Fibroblast of mammary gland (primary cell): ENCODE measurements at regions not wholly inside any gene's neighbourhood (a gene's known extent, or its start where the extent isn't known, plus 50 kb on each side); places are given as distances from the start of the nearest gene placed in this dataset.

Experiments used
- DNase-seq: peaks from one replicate; pipeline ENCODE4 v3.0.0-alpha.2; 2010; ENCODE audit warnings: low read depth
- H3K4me3 ChIP-seq: 2 replicates; pipeline ENCODE4 v1.5.1; 2011; ENCODE audit warnings: low read depth, mild to moderate bottlenecking, low read length, moderate library complexity; ENCODE audit not compliant: control insufficient read depth
- TF ChIP-seq, protein P1 (sequence below): conservative IDR thresholded peaks from 2 replicates; pipeline ENCODE4 v1.5.1; 2011; ENCODE audit warnings: low read depth, low read length, inconsistent platforms; ENCODE audit not compliant: control insufficient read depth, insufficient read depth

DNA sequence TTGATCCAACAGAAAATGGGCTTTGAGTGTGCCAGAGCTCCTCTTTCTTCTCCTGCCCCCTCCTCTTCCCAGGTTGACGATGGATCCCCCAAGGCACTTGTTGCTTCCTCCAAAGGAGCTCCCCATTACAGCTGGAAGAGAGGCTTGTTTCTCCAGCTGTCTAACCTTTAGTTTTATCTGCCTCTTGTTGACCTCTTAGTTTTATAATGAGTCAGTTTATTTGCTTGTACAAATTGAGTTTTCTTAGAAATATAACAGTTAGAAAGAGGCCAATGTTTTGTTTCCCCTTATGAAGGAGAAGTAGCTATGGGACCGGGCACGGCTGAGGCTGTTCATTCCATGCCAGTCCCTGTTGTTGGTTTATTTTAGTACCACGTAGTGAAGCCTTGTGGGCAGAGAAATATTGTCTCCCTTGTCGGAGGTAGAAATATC is 158.2 kb downstream of the SPRY1 start:
- DNase-seq, result no peak
- TF ChIP-seq, protein P1, sequence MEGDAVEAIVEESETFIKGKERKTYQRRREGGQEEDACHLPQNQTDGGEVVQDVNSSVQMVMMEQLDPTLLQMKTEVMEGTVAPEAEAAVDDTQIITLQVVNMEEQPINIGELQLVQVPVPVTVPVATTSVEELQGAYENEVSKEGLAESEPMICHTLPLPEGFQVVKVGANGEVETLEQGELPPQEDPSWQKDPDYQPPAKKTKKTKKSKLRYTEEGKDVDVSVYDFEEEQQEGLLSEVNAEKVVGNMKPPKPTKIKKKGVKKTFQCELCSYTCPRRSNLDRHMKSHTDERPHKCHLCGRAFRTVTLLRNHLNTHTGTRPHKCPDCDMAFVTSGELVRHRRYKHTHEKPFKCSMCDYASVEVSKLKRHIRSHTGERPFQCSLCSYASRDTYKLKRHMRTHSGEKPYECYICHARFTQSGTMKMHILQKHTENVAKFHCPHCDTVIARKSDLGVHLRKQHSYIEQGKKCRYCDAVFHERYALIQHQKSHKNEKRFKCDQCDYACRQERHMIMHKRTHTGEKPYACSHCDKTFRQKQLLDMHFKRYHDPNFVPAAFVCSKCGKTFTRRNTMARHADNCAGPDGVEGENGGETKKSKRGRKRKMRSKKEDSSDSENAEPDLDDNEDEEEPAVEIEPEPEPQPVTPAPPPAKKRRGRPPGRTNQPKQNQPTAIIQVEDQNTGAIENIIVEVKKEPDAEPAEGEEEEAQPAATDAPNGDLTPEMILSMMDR, result no peak
- no peak overlapping the region for H3K4me3 ChIP-seq

DNA sequence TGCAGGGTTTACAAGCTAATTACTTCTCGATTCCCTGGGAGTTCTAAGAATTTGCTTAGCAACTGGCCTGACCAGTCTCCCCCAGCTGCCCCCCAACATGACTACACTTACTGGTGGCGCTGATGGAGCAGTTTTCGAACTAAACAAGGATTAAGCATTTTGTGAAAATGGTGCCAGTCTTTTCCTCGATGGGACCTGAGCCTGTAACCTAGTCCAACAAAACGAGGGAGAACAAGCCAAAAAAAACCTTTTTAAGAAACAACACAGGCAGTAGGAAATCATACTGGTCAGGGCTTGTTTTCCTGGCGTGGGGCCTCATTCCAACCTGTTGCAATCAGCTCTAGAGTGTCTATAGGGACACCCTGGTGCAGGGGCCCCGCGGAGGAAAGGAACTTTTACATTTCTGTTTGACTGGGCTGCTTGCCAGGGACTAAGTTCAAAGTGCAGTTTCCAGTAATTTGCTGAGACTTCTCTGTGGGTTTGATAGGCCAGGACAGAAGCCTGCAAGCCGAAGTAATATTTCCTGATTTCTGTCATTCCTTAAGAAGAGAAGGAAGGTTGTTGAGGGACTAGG is 158.7 kb downstream of the SPRY1 start:
- H3K4me3 ChIP-seq, result no peak overlapping the region
- TF ChIP-seq, protein P1, result no peak
- peak; percentile 92 for DNase-seq

- TF ChIP-seq, protein P1, result no peak
- DNase-seq, result no peak
- no peak overlapping the region for H3K4me3 ChIP-seq
Observed at GRCh38 chr4:123555807-123556273, 159.2 kb downstream of the SPRY1 start.

GRCh38 chr4:123556526-123556925 is 159.9 kb downstream of the SPRY1 start:
- no peak overlapping the region for H3K4me3 ChIP-seq
- TF ChIP-seq, protein P1, result no peak
- no peak for DNase-seq

- DNase-seq, result no peak
- H3K4me3 ChIP-seq, result no peak overlapping the region
- TF ChIP-seq, protein P1, result no peak
Observed at GRCh38 chr4:123557857-123558536, 161.4 kb downstream of the SPRY1 start.

DNA sequence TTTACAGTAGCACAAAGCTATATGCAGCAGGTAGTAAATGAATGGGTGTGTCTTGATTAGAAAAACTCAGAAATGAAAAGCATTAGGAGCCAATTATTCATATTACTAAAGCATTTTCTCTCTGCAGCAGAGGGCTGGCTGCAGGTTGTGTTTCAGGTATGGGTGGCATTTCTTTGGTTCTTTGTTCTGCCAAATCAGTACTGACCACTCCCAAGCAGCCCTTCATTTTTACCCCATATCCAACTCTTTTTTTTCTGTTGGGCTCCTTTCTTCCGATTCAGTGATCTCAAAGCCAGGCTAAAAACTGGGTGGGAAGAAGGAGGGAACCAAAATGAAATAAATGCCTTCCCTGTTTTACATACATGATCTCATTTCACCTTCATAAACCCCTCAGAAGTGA is 162.3 kb downstream of the SPRY1 start:
- DNase-seq, result no peak
- H3K4me3 ChIP-seq, result no peak overlapping the region
- TF ChIP-seq, protein P1, result no peak
